ENCODE measurements at regions not wholly inside any gene's neighbourhood (a gene's known extent, or its start where the extent isn't known, plus 50 kb on each side); places are given as distances from the start of the nearest gene placed in this dataset.
A peak's percentile ranks its signal among the peaks of the same experiment; 100 is the strongest.

- TF ChIP-seq EZH2phosphoT487 (IDR thresholded peaks at IDR 0.05; ENCODE audit: low read length): no peak
- TF ChIP-seq EZH2 (optimal IDR thresholded peaks at IDR 0.05; ENCODE audit: low read depth, low read length): no peak
- H3K36me3 ChIP-seq (replicated peaks; ENCODE audit: insufficient read depth, low read length): no peaks in the 10 kb centered on the region
- no peak overlapping the region for H3K4me2 ChIP-seq (ENCODE audit: low read depth, low read length)
- H3K4me1 ChIP-seq (ENCODE audit: low read length): no peaks in the 10 kb centered on the region; the same call in 1 of the 2 replicates
- no peak for DNase-seq
- no peak overlapping the region for H3K4me3 ChIP-seq (ENCODE audit: low read length)
- H3F3A ChIP-seq (ENCODE audit: insufficient read depth, low read length): no peaks in the 10 kb centered on the region
- H2AFZ ChIP-seq (ENCODE audit: low read length): no peak overlapping the region
- H3K27ac ChIP-seq (ENCODE audit: low read length): no peak overlapping the region
- H3K9ac ChIP-seq (ENCODE audit: low read length): no peak overlapping the region
- H3K9me2 ChIP-seq (replicated peaks; ENCODE audit: insufficient read depth, low read length): no peaks in the 10 kb centered on the region
- H4K20me1 ChIP-seq (ENCODE audit: insufficient read depth, low read length): no peaks in the 10 kb centered on the region
- H3K27me3 ChIP-seq (replicated peaks; ENCODE audit: insufficient read depth, low read length): no peaks in the 10 kb centered on the region
- H3K9me3 ChIP-seq (replicated peaks; ENCODE audit: insufficient read depth, low read length): no peaks in the 10 kb centered on the region
- H3K79me2 ChIP-seq (ENCODE audit: low read length): no peaks in the 10 kb centered on the region
Observed at GRCh38 chr4:181701214-181701613, 542.0 kb upstream of the TENM3 start.

- Histone ChIP-seq H3K9ac (ENCODE audit: low read length) (no peak overlapping the region), H3K79me2 (ENCODE audit: low read length) (no peaks in the 10 kb centered on the region), H3K9me3 (replicated peaks; ENCODE audit: insufficient read depth, low read length) (no peaks in the 10 kb centered on the region), H2AFZ (ENCODE audit: low read length) (no peak overlapping the region), H4K20me1 (ENCODE audit: insufficient read depth, low read length) (no peaks in the 10 kb centered on the region), H3K4me1 (ENCODE audit: low read length) (no peaks in the 10 kb centered on the region; the same call in 1 of the 2 replicates), H3K27me3 (replicated peaks; ENCODE audit: insufficient read depth, low read length) (no peaks in the 10 kb centered on the region), H3K27ac (ENCODE audit: low read length) (no peak overlapping the region), H3K36me3 (replicated peaks; ENCODE audit: insufficient read depth, low read length) (no peaks in the 10 kb centered on the region), H3K4me3 (ENCODE audit: low read length) (no peak overlapping the region), H3F3A (ENCODE audit: insufficient read depth, low read length) (no peaks in the 10 kb centered on the region), H3K4me2 (ENCODE audit: low read depth, low read length) (no peak overlapping the region), H3K9me2 (replicated peaks; ENCODE audit: insufficient read depth, low read length) (no peaks in the 10 kb centered on the region)
- TF ChIP-seq EZH2 (optimal IDR thresholded peaks at IDR 0.05; ENCODE audit: low read depth, low read length) (no peak), EZH2phosphoT487 (IDR thresholded peaks at IDR 0.05; ENCODE audit: low read length) (no peak)
- DNase-seq: peak; percentile 46
Observed at GRCh38 chr4:181701894-181702293, 541.3 kb upstream of the TENM3 start.

GRCh38 chr4:181702864-181703495 lies 540.2 kb upstream of the TENM3 start:
- Histone ChIP-seq H2AFZ (ENCODE audit: low read length) (no peak overlapping the region), H3K9me3 (replicated peaks; ENCODE audit: insufficient read depth, low read length) (no peaks in the 10 kb centered on the region), H3K9ac (ENCODE audit: low read length) (no peak overlapping the region), H3F3A (ENCODE audit: insufficient read depth, low read length) (no peaks in the 10 kb centered on the region), H4K20me1 (ENCODE audit: insufficient read depth, low read length) (no peaks in the 10 kb centered on the region), H3K4me2 (ENCODE audit: low read depth, low read length) (no peak overlapping the region), H3K4me3 (ENCODE audit: low read length) (no peak overlapping the region), H3K9me2 (replicated peaks; ENCODE audit: insufficient read depth, low read length) (no peaks in the 10 kb centered on the region), H3K4me1 (ENCODE audit: low read length) (no peaks in the 10 kb centered on the region; the same call in 1 of the 2 replicates), H3K27ac (ENCODE audit: low read length) (no peak overlapping the region), H3K79me2 (ENCODE audit: low read length) (no peaks in the 10 kb centered on the region), H3K36me3 (replicated peaks; ENCODE audit: insufficient read depth, low read length) (no peaks in the 10 kb centered on the region), H3K27me3 (replicated peaks; ENCODE audit: insufficient read depth, low read length) (no peaks in the 10 kb centered on the region)
- no peak for DNase-seq
- TF ChIP-seq EZH2 (optimal IDR thresholded peaks at IDR 0.05; ENCODE audit: low read depth, low read length) (no peak), CTCF (IDR thresholded peaks at IDR 0.05; ENCODE audit: low read length) (no peak), EZH2phosphoT487 (IDR thresholded peaks at IDR 0.05; ENCODE audit: low read length) (no peak)

- DNase-seq: no peak
- H3K27ac ChIP-seq (ENCODE audit: low read length): no peak overlapping the region
Observed at GRCh38 chr4:181710143-181710542, 533.1 kb upstream of the TENM3 start.

More at GRCh38 chr4:181710143-181710542, 533.1 kb upstream of the TENM3 start:
- Histone ChIP-seq H3K4me3 (ENCODE audit: low read length) (no peak overlapping the region), H4K20me1 (ENCODE audit: insufficient read depth, low read length) (no peaks in the 10 kb centered on the region), H3K36me3 (replicated peaks; ENCODE audit: insufficient read depth, low read length) (no peaks in the 10 kb centered on the region), H3K27me3 (replicated peaks; ENCODE audit: insufficient read depth, low read length) (no peaks in the 10 kb centered on the region), H2AFZ (ENCODE audit: low read length) (no peak overlapping the region), H3K79me2 (ENCODE audit: low read length) (no peaks in the 10 kb centered on the region), H3K9ac (ENCODE audit: low read length) (no peak overlapping the region), H3K9me3 (replicated peaks; ENCODE audit: insufficient read depth, low read length) (no peaks in the 10 kb centered on the region), H3K9me2 (replicated peaks; ENCODE audit: insufficient read depth, low read length) (no peaks in the 10 kb centered on the region), H3K4me2 (ENCODE audit: low read depth, low read length) (no peak overlapping the region), H3F3A (ENCODE audit: insufficient read depth, low read length) (no peaks in the 10 kb centered on the region), H3K4me1 (ENCODE audit: low read length) (no peaks in the 10 kb centered on the region)
- TF ChIP-seq CTCF (IDR thresholded peaks at IDR 0.05; ENCODE audit: low read length): no peak
- no peak for TF ChIP-seq EZH2 (optimal IDR thresholded peaks at IDR 0.05; ENCODE audit: low read depth, low read length)
- no peak for TF ChIP-seq EZH2phosphoT487 (IDR thresholded peaks at IDR 0.05; ENCODE audit: low read length)

Measured in MM.1S (cell line).